BLaER1 (cell line): ENCODE measurements at regions not wholly inside any gene's neighbourhood (a gene's known extent, or its start where the extent isn't known, plus 50 kb on each side); places are given as distances from the start of the nearest gene placed in this dataset.

ENCODE experiments used
- H3K27ac ChIP-seq: shearing (Covaris generic); formaldehyde crosslinking; 2 replicates; pipeline ENCODE4 v1.8.1; 2022
- H3K27me3 ChIP-seq: shearing (Covaris generic); formaldehyde crosslinking; 2 replicates; pipeline ENCODE4 v1.8.1; 2022
- H3K36me3 ChIP-seq: shearing (Covaris generic); formaldehyde crosslinking; 2 replicates; pipeline ENCODE4 v1.8.1; 2022
- H3K4me1 ChIP-seq: shearing (Covaris generic); formaldehyde crosslinking; 2 replicates; pipeline ENCODE4 v1.8.1; 2022
- H3K4me2 ChIP-seq: shearing (Covaris generic); formaldehyde crosslinking; 2 replicates; pipeline ENCODE4 v1.8.1; 2022
- H3K4me3 ChIP-seq: shearing (Covaris generic); formaldehyde crosslinking; 2 replicates; pipeline ENCODE4 v1.8.1; 2022
- H3K9ac ChIP-seq: shearing (Covaris generic); formaldehyde crosslinking; 2 replicates; pipeline ENCODE4 v1.8.1; 2022
- H3K9me3 ChIP-seq: shearing (Covaris generic); formaldehyde crosslinking; 2 replicates; pipeline ENCODE4 v1.8.1; 2022
- H4K20me1 ChIP-seq: shearing (Covaris generic); formaldehyde crosslinking; 2 replicates; pipeline ENCODE4 v1.8.1; 2022
- Cebpa-rat ChIP-seq: shearing (Covaris generic); IDR thresholded peaks from 2 replicates; pipeline ENCODE4 v1.8.1; 2022

GRCh38 chr3:23146163-23146562 is 57.0 kb upstream of the UBE2E2 start:
- no peak overlapping the region for H3K4me3 ChIP-seq
- no peak overlapping the region for H3K27ac ChIP-seq
- H3K4me2 ChIP-seq, result no peak overlapping the region
- no peaks in the 10 kb centered on the region for H3K27me3 ChIP-seq
- H3K36me3 ChIP-seq, result no peaks in the 10 kb centered on the region
- H3K9me3 ChIP-seq, result no peaks in the 10 kb centered on the region
- TF ChIP-seq Cebpa-rat, result no peak
- no peak overlapping the region for H3K9ac ChIP-seq
- no peaks in the 10 kb centered on the region for H3K4me1 ChIP-seq
- H4K20me1 ChIP-seq, result no peaks in the 10 kb centered on the region

GRCh38 chr3:23152989-23153388 is 50.1 kb upstream of the UBE2E2 start:
- H3K4me1 ChIP-seq, result no peaks in the 10 kb centered on the region
- H3K36me3 ChIP-seq, result no peaks in the 10 kb centered on the region
- H3K27ac ChIP-seq, result no peak overlapping the region
- no peaks in the 10 kb centered on the region for H4K20me1 ChIP-seq
- no peak overlapping the region for H3K9ac ChIP-seq
- TF ChIP-seq Cebpa-rat, result no peak
- no peak overlapping the region for H3K4me3 ChIP-seq
- peaks cover 5% of the 10 kb centered on the region; the same call in 1 of the 2 replicates for H3K9me3 ChIP-seq
- H3K4me2 ChIP-seq, result no peak overlapping the region
- H3K27me3 ChIP-seq, result no peaks in the 10 kb centered on the region
